ENCODE measurements at regions not wholly inside any gene's neighbourhood (a gene's known extent, or its start where the extent isn't known, plus 50 kb on each side); places are given as distances from the start of the nearest gene placed in this dataset.

DNA sequence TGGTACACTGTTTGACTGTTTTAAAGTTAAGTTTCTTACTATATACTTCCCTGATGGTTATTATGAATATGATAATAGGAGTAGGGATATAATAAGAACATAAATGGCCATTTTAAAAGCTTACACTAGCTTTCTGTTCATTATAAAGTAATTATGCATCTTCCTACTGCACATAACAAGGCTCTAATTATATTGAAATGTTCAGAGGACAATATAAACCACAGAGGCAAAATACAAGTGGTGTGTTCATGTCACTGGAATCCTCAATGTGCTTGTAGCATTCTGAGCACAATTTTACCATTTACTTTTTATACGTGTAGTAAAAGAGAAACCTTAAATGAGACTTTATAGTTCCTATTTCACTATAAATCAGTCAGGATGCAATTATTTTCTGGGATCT, 268.3 kb downstream of the TMA16 start:
- no peaks in the 10 kb centered on the region for H3K4me1 ChIP-seq (replicated peaks in 1 of 4; ENCODE audit: control insufficient read depth in 3 of 4, insufficient read depth in 4 of 4, low read length in 3 of 4)
- no peak overlapping the region for H3K4ac ChIP-seq (replicated peaks; ENCODE audit: insufficient read length, low read depth, low read length)
- no peaks in the 10 kb centered on the region for H3K79me1 ChIP-seq (ENCODE audit: low read depth, low read length)
- H3K4me2 ChIP-seq (ENCODE audit: insufficient read depth in 1 of 2, low read depth in 2 of 2, low read length in 2 of 2), result no peak overlapping the region
- DNase-seq (ENCODE audit: low read depth in 1 of 2, low spot score in 2 of 2) (no peak), FAIRE-seq (no peak)
- no peaks in the 10 kb centered on the region for H3K23me2 ChIP-seq (ENCODE audit: low read depth, low read length)
- no peak overlapping the region for H2BK15ac ChIP-seq (ENCODE audit: low read length)
- no peak overlapping the region for H3K4me3 ChIP-seq (ENCODE audit: extremely low read depth in 1 of 4, insufficient read depth in 2 of 4, low read depth in 3 of 4, low read length in 4 of 4)
- H3K18ac ChIP-seq (ENCODE audit: extremely low read depth, low read length), result no peak overlapping the region
- no peaks in the 10 kb centered on the region for H4K20me1 ChIP-seq (replicated peaks in 1 of 2; ENCODE audit: control insufficient read depth in 1 of 2, insufficient read depth in 2 of 2, low read length in 2 of 2)
- no peak overlapping the region for H3K14ac ChIP-seq (ENCODE audit: insufficient read length)
- H4K5ac ChIP-seq (ENCODE audit: insufficient read length, low read depth, low read length), result no peak overlapping the region
- WGBS, 2 experiments (ENCODE audit: extremely low coverage in 1 of 2, insufficient coverage in 1 of 2, insufficient read length in 1 of 2, insufficient replicate concordance in 2 of 2, low coverage in 1 of 2, low lambda C conversion rate in 2 of 2, missing lambda C conversion rate in 1 of 2), result 95% methylated on average over 1 of the region's 1 CpG; no CpG with 5 or more reads in 1 of the 2 experiments
- H3K36me3 ChIP-seq (ENCODE audit: control insufficient read depth in 2 of 4, insufficient read depth in 4 of 4, low read length in 3 of 4), result no peaks in the 10 kb centered on the region
- H2BK12ac ChIP-seq (ENCODE audit: low read depth, low read length), result no peak overlapping the region
- H3K9ac ChIP-seq (replicated peaks in 1 of 4; ENCODE audit: extremely low read depth in 1 of 4, low read depth in 3 of 4, low read length in 3 of 4), result no peak overlapping the region
- no peak overlapping the region for H2AFZ ChIP-seq (ENCODE audit: low read length)
- no peak overlapping the region for H2BK20ac ChIP-seq (ENCODE audit: low read length)
- H2AK5ac ChIP-seq (ENCODE audit: low read depth, low read length), result no peak overlapping the region
- no peak overlapping the region for H2BK120ac ChIP-seq (replicated peaks; ENCODE audit: low read depth, low read length)
- no peak overlapping the region for H4K91ac ChIP-seq (replicated peaks; ENCODE audit: insufficient read length, low read length)
- H3K9me3 ChIP-seq (ENCODE audit: insufficient read depth in 2 of 2, low read depth in 1 of 2, low read length in 1 of 2), result no peaks in the 10 kb centered on the region
- H3K56ac ChIP-seq (replicated peaks; ENCODE audit: insufficient read length, low read depth, low read length), result no peak overlapping the region
- no peak overlapping the region for H3K27ac ChIP-seq (ENCODE audit: low read depth, low read length)
- no peaks in the 10 kb centered on the region for H3K27me3 ChIP-seq (replicated peaks in 1 of 4; ENCODE audit: control insufficient read depth in 3 of 4, extremely low read depth in 1 of 4, insufficient read depth in 3 of 4, low read length in 3 of 4)
- no peak overlapping the region for H3K23ac ChIP-seq (ENCODE audit: insufficient read length)
- ChIA-PET POLR2A (ENCODE audit: partially characterized antibody) (no interaction called here), CTCF (ENCODE audit: partially characterized antibody) (no interaction called here)
- no peak overlapping the region for H2BK5ac ChIP-seq (ENCODE audit: low read depth, low read length)
- no peak overlapping the region for H4K8ac ChIP-seq (ENCODE audit: extremely low read depth, insufficient read depth, low read length)
- no peaks in the 10 kb centered on the region for H3K79me2 ChIP-seq (ENCODE audit: control insufficient read depth in 1 of 2, insufficient read depth in 2 of 2, low read length in 2 of 2)
- no peak for TF ChIP-seq EZH2 (IDR thresholded peaks at IDR 0.05; ENCODE audit: low read depth, low read length, severe bottlenecking)
- no peak for TF ChIP-seq KDM5A (IDR thresholded peaks at IDR 0.05; ENCODE audit: low read length)
- no peak for TF ChIP-seq JUND (IDR thresholded peaks at IDR 0.05; ENCODE audit: low read length)
- no peak for TF ChIP-seq CHD2 (IDR thresholded peaks at IDR 0.05; ENCODE audit: low read length)
- no peak for TF ChIP-seq HDAC2 (IDR thresholded peaks at IDR 0.05; ENCODE audit: borderline replicate concordance in 1 of 2, low read depth in 2 of 2, low read length in 2 of 2)

Measured in H1 (cell line).